HUDEP-2 (cell line): ENCODE measurements at regions not wholly inside any gene's neighbourhood (a gene's known extent, or its start where the extent isn't known, plus 50 kb on each side); places are given as distances from the start of the nearest gene placed in this dataset.

Experiments
- DNase-seq, 76 experiments: peaks; one replicate each; lab custom pipeline; 2025; ENCODE audit not compliant: unreplicated experiment in 76 of 76; lab: John Stamatoyannopoulos, UW

- no peak for DNase-seq
These were observed 431.4 kb downstream of the BRINP3 start for GRCh38 chr1:190046231-190046630.
